ENCODE measurements at regions not wholly inside any gene's neighbourhood (a gene's known extent, or its start where the extent isn't known, plus 50 kb on each side); places are given as distances from the start of the nearest gene placed in this dataset.

- ChIA-PET CTCF (no interaction called here), RAD21 (ENCODE audit: low non-redundant PET in 1 of 2, low total read pairs in 2 of 2, uncharacterized antibody in 2 of 2, unreplicated experiment in 2 of 2) (no interaction called here)
These were observed 358.8 kb downstream of the VPS13C start for GRCh38 chr15:61701455-61701854.

More at GRCh38 chr15:61701455-61701854, 358.8 kb downstream of the VPS13C start:
- Histone ChIP-seq H2AFZ (ENCODE audit: low read depth, low read length, poor library complexity, severe bottlenecking) (no peak overlapping the region), H3K4me2 (ENCODE audit: low read length) (no peak overlapping the region), H3K4me1 (ENCODE audit: control insufficient read depth in 1 of 2, insufficient read depth in 2 of 2, low read length in 2 of 2) (no peaks in the 10 kb centered on the region), H3K9ac (ENCODE audit: low read length) (no peak overlapping the region), H3K27ac (ENCODE audit: low read depth, low read length) (no peak overlapping the region), H3K36me3 (ENCODE audit: control insufficient read depth in 1 of 2, insufficient read depth in 2 of 2, low read length in 2 of 2) (no peaks in the 10 kb centered on the region), H3K9me3 (ENCODE audit: control insufficient read depth in 1 of 2, insufficient read depth in 1 of 2, low read depth in 1 of 2, low read length in 2 of 2) (no peaks in the 10 kb centered on the region), H3K27me3 (ENCODE audit: insufficient read depth, low read length) (no peaks in the 10 kb centered on the region), H3K4me3 (replicated peaks in 1 of 2; ENCODE audit: low read depth in 1 of 2, low read length in 2 of 2) (no peak overlapping the region), H4K20me1 (ENCODE audit: insufficient read depth) (no peaks in the 10 kb centered on the region; the same call in 1 of the 2 replicates), H3K9me2 (ENCODE audit: insufficient read depth) (no peaks in the 10 kb centered on the region), H3K79me2 (ENCODE audit: insufficient read depth, low read length) (no peaks in the 10 kb centered on the region)
- no peak for TF ChIP-seq JUND (IDR thresholded peaks at IDR 0.05)
- TF ChIP-seq ZNF274 (IDR thresholded peaks at IDR 0.05; ENCODE audit: low read depth, low read length): no peak
- TF ChIP-seq TCF7L2 (IDR thresholded peaks at IDR 0.05; ENCODE audit: borderline replicate concordance, extremely low read depth, insufficient read depth, insufficient read length): no peak
- TF ChIP-seq YY1 (IDR thresholded peaks at IDR 0.05; ENCODE audit: extremely low read depth, insufficient replicate concordance, low read depth, low read length): no peak
- TF ChIP-seq, protein P1, sequence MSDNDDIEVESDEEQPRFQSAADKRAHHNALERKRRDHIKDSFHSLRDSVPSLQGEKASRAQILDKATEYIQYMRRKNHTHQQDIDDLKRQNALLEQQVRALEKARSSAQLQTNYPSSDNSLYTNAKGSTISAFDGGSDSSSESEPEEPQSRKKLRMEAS (IDR thresholded peaks at IDR 0.05): no peak
- TF ChIP-seq POLR2AphosphoS5 (IDR thresholded peaks at IDR 0.05; ENCODE audit: low read depth, low read length): no peak
- no peak for TF ChIP-seq SIN3A (IDR thresholded peaks at IDR 0.05; ENCODE audit: low read depth)
- TF ChIP-seq EGR1 (IDR thresholded peaks at IDR 0.05; ENCODE audit: low read depth): no peak
- no peak for TF ChIP-seq CTCF (IDR thresholded peaks at IDR 0.05 in 2 of 3, conservative IDR thresholded peaks at IDR 0.05 in 1 of 3; ENCODE audit: borderline replicate concordance in 1 of 3, insufficient read depth in 1 of 3, low read depth in 2 of 3, low read length in 2 of 3)
- TF ChIP-seq, protein P2, sequence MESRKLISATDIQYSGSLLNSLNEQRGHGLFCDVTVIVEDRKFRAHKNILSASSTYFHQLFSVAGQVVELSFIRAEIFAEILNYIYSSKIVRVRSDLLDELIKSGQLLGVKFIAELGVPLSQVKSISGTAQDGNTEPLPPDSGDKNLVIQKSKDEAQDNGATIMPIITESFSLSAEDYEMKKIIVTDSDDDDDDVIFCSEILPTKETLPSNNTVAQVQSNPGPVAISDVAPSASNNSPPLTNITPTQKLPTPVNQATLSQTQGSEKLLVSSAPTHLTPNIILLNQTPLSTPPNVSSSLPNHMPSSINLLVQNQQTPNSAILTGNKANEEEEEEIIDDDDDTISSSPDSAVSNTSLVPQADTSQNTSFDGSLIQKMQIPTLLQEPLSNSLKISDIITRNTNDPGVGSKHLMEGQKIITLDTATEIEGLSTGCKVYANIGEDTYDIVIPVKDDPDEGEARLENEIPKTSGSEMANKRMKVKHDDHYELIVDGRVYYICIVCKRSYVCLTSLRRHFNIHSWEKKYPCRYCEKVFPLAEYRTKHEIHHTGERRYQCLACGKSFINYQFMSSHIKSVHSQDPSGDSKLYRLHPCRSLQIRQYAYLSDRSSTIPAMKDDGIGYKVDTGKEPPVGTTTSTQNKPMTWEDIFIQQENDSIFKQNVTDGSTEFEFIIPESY (IDR thresholded peaks at IDR 0.05; ENCODE audit: extremely low read depth, insufficient replicate concordance, low read length): no peak
- TF ChIP-seq EZH2 (IDR thresholded peaks at IDR 0.05): no peak
- TF ChIP-seq EZH2phosphoT487 (IDR thresholded peaks at IDR 0.05; ENCODE audit: borderline replicate concordance): no peak
- TF ChIP-seq FOSL1 (IDR thresholded peaks at IDR 0.05; ENCODE audit: low read depth): no peak
- no peak for TF ChIP-seq POLR2A (IDR thresholded peaks at IDR 0.05; ENCODE audit: borderline replicate concordance, extremely low read depth, insufficient read depth, insufficient read length)
- TF ChIP-seq CBX3 (IDR thresholded peaks at IDR 0.05; ENCODE audit: low read depth): no peak
- TF ChIP-seq ATF3 (IDR thresholded peaks at IDR 0.05): no peak
- no TSS peak for BruUV-seq (replicated peaks)
- ATAC-seq (no peak), DNase-seq (ENCODE audit: low read depth, low spot score) (no peak)
- POLR2A ChIA-PET: no interaction called here
- intact Hi-C loops (cut with micrococcal nuclease): no loop called here
